CD4-positive, alpha-beta memory T cell (primary cell): ENCODE measurements at regions not wholly inside any gene's neighbourhood (a gene's known extent, or its start where the extent isn't known, plus 50 kb on each side); places are given as distances from the start of the nearest gene placed in this dataset.

Experiments
- CTCF ChIA-PET: fragments of 350-600 bp; sonication (Branson Sonifier 250); formaldehyde crosslinking; loops from one replicate; lab custom pipeline; 2021; ENCODE audit warnings: inconsistent platforms; ENCODE audit not compliant: partially characterized antibody; lab: Charles Lee
- POLR2A ChIA-PET: fragments of 350-600 bp; sonication (Branson Sonifier 250); formaldehyde crosslinking; loops from one replicate; lab custom pipeline; 2021; ENCODE audit not compliant: partially characterized antibody; lab: Charles Lee
- DNase-seq, 5 donors: peaks; one replicate each; pipeline versions ENCODE4 v3.0.0 to v3.0.0-alpha.2; 2020 to 2022; ENCODE audit warnings: mixed read lengths in 1 of 5
- H3K27ac ChIP-seq: one replicate; pipeline ENCODE4 v1.7.0; 2013; ENCODE audit warnings: low read depth, low read length
- H3K27me3 ChIP-seq: 2 replicates; pipeline ENCODE4 v1.7.0; 2013; ENCODE audit warnings: mild to moderate bottlenecking, low read length, moderate library complexity; ENCODE audit not compliant: insufficient read depth
- H3K36me3 ChIP-seq: 2 replicates; pipeline ENCODE4 v1.7.0; 2013; ENCODE audit warnings: mild to moderate bottlenecking, low read length, moderate library complexity; ENCODE audit not compliant: insufficient read depth
- H3K4me1 ChIP-seq: 2 replicates; pipeline ENCODE4 v1.7.0; 2013; ENCODE audit warnings: mild to moderate bottlenecking, low read length, moderate library complexity; ENCODE audit not compliant: insufficient read depth
- H3K4me3 ChIP-seq, 2 donors: one replicate each; pipeline ENCODE4 v1.7.0; 2013; ENCODE audit warnings: low read length in 2 of 2, mild to moderate bottlenecking in 1 of 2
- H3K9me3 ChIP-seq, 2 donors: one replicate each; pipeline ENCODE4 v1.7.0; 2013; ENCODE audit warnings: low read length in 2 of 2, control low read depth in 1 of 2; ENCODE audit not compliant: control insufficient read depth in 1 of 2
- H3K27ac Mint-ChIP-seq, 7 donors: one replicate each; pipeline ENCODE4 v1.8.0; 2020 to 2021; ENCODE audit warnings: mixed read lengths in 7 of 7, mild to moderate bottlenecking in 6 of 7, inconsistent platforms in 3 of 7, moderate library complexity in 3 of 7
- H3K27me3 Mint-ChIP-seq, 2 donors: one replicate each; pipeline ENCODE4 v1.8.0; 2020 to 2021; ENCODE audit warnings: mixed read lengths in 2 of 2
- H3K36me3 Mint-ChIP-seq, 2 donors: one replicate each; pipeline ENCODE4 v1.8.0; 2020 to 2021; ENCODE audit warnings: mixed read lengths in 2 of 2, inconsistent platforms in 1 of 2, mild to moderate bottlenecking in 1 of 2
- H3K4me1 Mint-ChIP-seq, 4 donors: one replicate each; pipeline ENCODE4 v1.8.0; 2020 to 2021; ENCODE audit warnings: mixed read lengths in 4 of 4, mild to moderate bottlenecking in 1 of 4
- H3K4me3 Mint-ChIP-seq, 8 donors: one replicate each; pipeline ENCODE4 v1.8.0; 2020 to 2021; ENCODE audit warnings: mixed read lengths in 8 of 8, mild to moderate bottlenecking in 7 of 8, moderate library complexity in 6 of 8, inconsistent platforms in 3 of 8
- H3K9me3 Mint-ChIP-seq, 8 donors: one replicate each; pipeline ENCODE4 v1.8.0; 2020 to 2021; ENCODE audit warnings: mixed read lengths in 8 of 8, mild to moderate bottlenecking in 5 of 8, inconsistent platforms in 3 of 8, moderate library complexity in 1 of 8
- intact Hi-C: fragments of 100-400 bp; cut with micrococcal nuclease; formaldehyde crosslinking; loops from one replicate; pipeline ENCODE4 v1.15.1; 2023

DNA sequence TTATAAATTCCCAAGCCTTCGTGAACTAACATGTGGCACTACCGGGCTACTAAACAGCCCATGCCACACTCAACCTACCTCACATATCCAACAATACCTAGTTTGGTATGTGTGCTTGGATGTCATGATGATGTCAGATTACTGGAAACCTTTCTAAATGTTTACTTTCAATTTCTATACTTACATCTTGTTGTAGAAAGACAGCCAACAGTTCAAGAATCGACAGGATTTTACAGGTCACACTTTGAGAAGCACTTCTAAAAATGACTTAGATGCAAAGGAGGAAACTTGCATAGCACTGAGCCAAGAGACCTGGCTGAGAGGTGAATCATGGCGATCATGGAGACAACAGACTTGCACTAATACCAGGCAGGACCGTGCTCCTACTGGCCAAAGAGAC is 209.9 kb downstream of the COL4A1 start:
- DNase-seq = no peak
- ChIA-PET CTCF (no interaction called here), POLR2A (no interaction called here)
- H3K27ac ChIP-seq = no peak overlapping the region
- Mint-ChIP-seq H3K4me3 (no peak overlapping the region), H3K27ac (no peak overlapping the region), H3K27me3 (no peaks in the 10 kb centered on the region), H3K9me3 (peaks cover 4 to 32% (median 13%) of the 10 kb centered on the region in 8 donors), H3K4me1 (no peaks in the 10 kb centered on the region), H3K36me3 (peaks cover 0 to 2% of the 10 kb centered on the region in 2 donors)
- intact Hi-C loops = no loop called here
- no peak overlapping the region for H3K4me3 ChIP-seq
- no peaks in the 10 kb centered on the region for H3K9me3 ChIP-seq
- H3K27me3 ChIP-seq = no peaks in the 10 kb centered on the region
- no peaks in the 10 kb centered on the region for H3K4me1 ChIP-seq
- H3K36me3 ChIP-seq = no peaks in the 10 kb centered on the region

DNA sequence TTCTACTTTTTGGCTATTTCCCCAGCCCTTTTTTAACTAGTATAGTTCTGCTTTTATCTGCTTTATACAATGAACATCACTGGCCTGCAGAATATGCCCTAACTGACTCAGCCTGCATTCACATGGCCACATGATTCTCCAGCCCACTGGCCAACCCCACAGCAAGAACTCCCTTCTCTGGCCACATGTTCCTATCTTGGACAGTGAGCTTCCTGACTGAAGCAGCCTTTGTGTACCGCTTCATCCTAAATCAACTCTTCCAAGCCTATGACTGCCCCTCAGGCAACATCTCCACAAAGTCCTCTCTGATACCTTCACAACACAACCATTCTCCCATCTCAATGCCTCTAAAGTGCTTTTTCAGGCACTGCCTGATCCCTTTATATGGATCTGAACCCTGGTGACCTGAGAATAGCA is 214.1 kb downstream of the COL4A1 start:
- Mint-ChIP-seq H3K4me3 (no peak overlapping the region), H3K27me3 (no peaks in the 10 kb centered on the region), H3K9me3 (peaks cover 0 to 8% (median under 1%) of the 10 kb centered on the region in 8 donors), H3K4me1 (no peaks in the 10 kb centered on the region), H3K36me3 (no peaks in the 10 kb centered on the region), H3K27ac (no peak overlapping the region)
- no peaks in the 10 kb centered on the region for H3K9me3 ChIP-seq
- no peak overlapping the region for H3K4me3 ChIP-seq
- intact Hi-C loops = no loop called here
- no peaks in the 10 kb centered on the region for H3K27me3 ChIP-seq
- CTCF ChIA-PET = no interaction called here
- H3K4me1 ChIP-seq = no peaks in the 10 kb centered on the region
- H3K36me3 ChIP-seq = no peaks in the 10 kb centered on the region
- POLR2A ChIA-PET = no interaction called here
- DNase-seq = no peak
- no peak overlapping the region for H3K27ac ChIP-seq

DNA sequence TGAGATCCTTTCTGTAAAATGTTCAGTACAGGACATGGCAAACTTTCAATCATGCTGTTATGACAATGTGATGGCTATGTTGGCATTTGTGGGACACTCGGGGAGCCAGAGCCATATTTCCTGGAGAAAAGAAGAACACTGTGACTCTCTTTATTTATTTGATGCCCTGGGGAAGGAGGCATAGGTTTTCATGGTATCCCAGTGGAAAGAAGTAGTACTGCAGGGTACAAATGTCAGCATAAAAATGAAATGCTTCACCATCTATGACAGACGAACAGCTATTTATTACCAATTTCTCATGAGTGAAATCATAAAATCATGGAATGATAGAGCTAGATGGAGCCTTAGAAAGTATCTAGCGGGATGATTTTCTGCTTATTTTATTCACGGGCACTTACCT is 217.1 kb downstream of the COL4A1 start:
- Histone ChIP-seq H3K36me3 (no peaks in the 10 kb centered on the region), H3K4me1 (no peaks in the 10 kb centered on the region), H3K27me3 (no peaks in the 10 kb centered on the region), H3K4me3 (no peak overlapping the region), H3K27ac (no peak overlapping the region), H3K9me3 (no peaks in the 10 kb centered on the region)
- Mint-ChIP-seq H3K36me3 (no peaks in the 10 kb centered on the region), H3K4me1 (no peaks in the 10 kb centered on the region), H3K9me3 (peaks cover 0 to 3% (median 0%) of the 10 kb centered on the region in 8 donors), H3K27me3 (no peaks in the 10 kb centered on the region), H3K27ac (no peak overlapping the region), H3K4me3 (no peak overlapping the region)
- intact Hi-C loops = no loop called here
- CTCF ChIA-PET = no interaction called here
- POLR2A ChIA-PET = no interaction called here
- DNase-seq = no peak

DNA sequence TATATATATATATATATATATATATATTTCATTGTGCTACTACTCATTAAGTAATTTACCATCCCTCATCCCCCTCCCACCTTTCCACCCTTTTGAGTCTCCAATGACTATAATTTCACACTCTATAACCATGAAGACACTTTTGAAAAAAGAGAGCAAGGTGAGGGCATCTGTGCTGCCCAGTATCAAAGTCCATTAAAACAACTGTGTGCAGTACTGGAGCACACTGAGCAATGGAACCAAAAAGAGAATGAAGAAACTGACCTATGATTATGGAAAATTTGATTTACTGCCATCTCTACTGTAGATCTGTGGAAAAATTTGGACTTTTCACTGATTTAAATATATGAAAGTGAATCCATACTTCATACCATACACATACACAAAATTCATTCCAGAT is 217.9 kb downstream of the COL4A1 start:
- no peaks in the 10 kb centered on the region for H3K36me3 Mint-ChIP-seq
- Histone ChIP-seq H3K9me3 (no peaks in the 10 kb centered on the region), H3K4me1 (no peaks in the 10 kb centered on the region), H3K4me3 (no peak overlapping the region), H3K27me3 (no peaks in the 10 kb centered on the region), H3K27ac (no peak overlapping the region), H3K36me3 (no peaks in the 10 kb centered on the region)
- no peak overlapping the region for H3K27ac Mint-ChIP-seq
- no peaks in the 10 kb centered on the region for H3K4me1 Mint-ChIP-seq
- intact Hi-C loops = no loop called here
- DNase-seq = no peak
- ChIA-PET CTCF (no interaction called here), POLR2A (no interaction called here)
- peaks cover 0 to 3% (median 0%) of the 10 kb centered on the region in 8 donors for H3K9me3 Mint-ChIP-seq
- no peaks in the 10 kb centered on the region for H3K27me3 Mint-ChIP-seq
- H3K4me3 Mint-ChIP-seq = no peak overlapping the region

DNA sequence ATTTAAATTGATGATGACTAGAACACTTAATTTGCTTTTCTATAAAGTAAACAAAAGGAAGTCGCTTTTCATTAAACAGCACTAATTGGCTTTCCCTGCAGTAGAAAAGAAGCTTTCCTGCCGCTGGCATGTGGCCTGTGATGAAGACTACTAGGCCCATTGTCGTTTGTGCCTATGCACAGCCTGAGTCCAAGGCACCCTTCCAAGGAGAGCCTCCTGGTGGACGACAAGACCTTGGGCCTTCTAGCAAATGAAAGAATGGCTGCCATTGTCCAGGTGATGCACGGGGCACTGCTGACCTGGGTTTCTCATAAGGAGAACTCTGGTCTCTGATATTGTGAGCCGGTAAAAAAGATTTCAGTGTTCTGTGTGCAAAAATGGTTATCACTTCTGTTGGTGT is 233.0 kb downstream of the COL4A1 start:
- Mint-ChIP-seq H3K9me3 (peaks cover 0 to 6% (median under 1%) of the 10 kb centered on the region in 8 donors), H3K27ac (no peak overlapping the region), H3K27me3 (peaks cover 4 to 7% of the 10 kb centered on the region in 2 donors), H3K36me3 (no peaks in the 10 kb centered on the region), H3K4me1 (no peaks in the 10 kb centered on the region), H3K4me3 (no peak overlapping the region)
- Histone ChIP-seq H3K27me3 (no peaks in the 10 kb centered on the region), H3K36me3 (no peaks in the 10 kb centered on the region), H3K9me3 (no peaks in the 10 kb centered on the region), H3K4me3 (no peak overlapping the region), H3K4me1 (no peaks in the 10 kb centered on the region), H3K27ac (no peak overlapping the region)
- no peak for DNase-seq
- CTCF ChIA-PET = no interaction called here
- intact Hi-C loops = no loop called here
- POLR2A ChIA-PET = no interaction called here

DNA sequence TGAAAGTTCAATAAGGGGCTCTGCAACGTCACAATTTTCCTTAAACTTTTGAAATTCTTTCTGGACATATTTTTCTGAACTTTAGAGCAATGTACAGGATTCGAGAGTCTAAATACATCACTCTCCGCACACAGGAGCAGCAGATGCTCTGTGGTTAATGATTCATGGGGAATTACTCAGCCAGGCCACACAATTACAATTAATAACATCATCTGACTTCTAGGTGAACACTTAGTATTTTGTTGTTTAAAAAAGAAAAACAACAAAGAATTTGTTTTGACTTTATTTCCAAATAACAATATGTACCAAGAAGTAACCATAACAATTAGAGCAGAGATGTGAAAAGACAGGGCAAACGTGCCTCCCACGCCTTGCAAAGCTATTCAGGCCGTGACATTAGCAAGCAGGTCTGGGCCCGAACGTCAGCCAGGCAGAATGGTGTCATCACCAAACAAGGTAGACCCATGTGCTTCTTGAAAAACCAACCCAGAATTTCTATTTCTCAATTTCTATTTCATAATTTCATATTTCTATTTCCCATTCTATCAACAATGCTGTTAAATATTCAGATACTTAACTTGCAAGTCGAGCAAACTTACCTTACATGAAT is 236.3 kb downstream of the COL4A1 start:
- Mint-ChIP-seq H3K36me3 (no peaks in the 10 kb centered on the region), H3K4me3 (no peak overlapping the region), H3K27me3 (peaks cover 2 to 6% of the 10 kb centered on the region in 2 donors), H3K4me1 (no peaks in the 10 kb centered on the region), H3K27ac (no peak overlapping the region), H3K9me3 (peaks cover 0 to 6% (median 0%) of the 10 kb centered on the region in 8 donors)
- intact Hi-C loops = no loop called here
- ChIA-PET CTCF (no interaction called here), POLR2A (no interaction called here)
- Histone ChIP-seq H3K27me3 (no peaks in the 10 kb centered on the region), H3K36me3 (no peaks in the 10 kb centered on the region), H3K4me3 (no peak overlapping the region), H3K4me1 (no peaks in the 10 kb centered on the region), H3K9me3 (no peaks in the 10 kb centered on the region), H3K27ac (no peak overlapping the region)
- no peak for DNase-seq

DNA sequence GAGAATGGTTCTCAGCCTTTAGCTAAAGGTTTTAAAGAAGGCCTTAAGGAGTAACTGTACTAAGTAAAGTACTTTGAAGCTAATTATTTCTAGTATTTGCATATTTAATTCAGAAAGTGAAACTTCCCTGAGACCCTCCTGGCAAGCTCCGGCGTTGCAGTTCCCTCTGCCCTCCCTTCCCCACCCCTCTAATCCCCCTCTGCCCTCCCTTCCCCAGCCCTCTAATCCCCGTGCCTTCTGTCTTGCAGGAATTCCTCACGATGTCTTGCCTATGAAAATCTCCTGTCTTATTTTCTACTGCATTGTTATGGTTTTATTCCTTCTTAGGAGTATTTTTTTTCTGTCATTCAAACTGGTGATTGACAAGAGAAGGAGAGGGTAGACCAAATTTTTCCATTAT is 236.9 kb downstream of the COL4A1 start:
- no peaks in the 10 kb centered on the region for H3K36me3 ChIP-seq
- ChIA-PET CTCF (no interaction called here), POLR2A (no interaction called here)
- no peak overlapping the region for H3K4me3 ChIP-seq
- no peak overlapping the region for H3K27ac ChIP-seq
- no peak overlapping the region for H3K4me3 Mint-ChIP-seq
- H3K36me3 Mint-ChIP-seq = no peaks in the 10 kb centered on the region
- intact Hi-C loops = no loop called here
- H3K27me3 Mint-ChIP-seq = peaks cover 2 to 4% of the 10 kb centered on the region in 2 donors
- no peaks in the 10 kb centered on the region for H3K9me3 ChIP-seq
- H3K27ac Mint-ChIP-seq = no peak overlapping the region
- H3K4me1 ChIP-seq = no peaks in the 10 kb centered on the region
- no peak for DNase-seq
- no peaks in the 10 kb centered on the region for H3K4me1 Mint-ChIP-seq
- H3K9me3 Mint-ChIP-seq = peaks cover 0 to 5% (median 0%) of the 10 kb centered on the region in 8 donors
- H3K27me3 ChIP-seq = no peaks in the 10 kb centered on the region

DNA sequence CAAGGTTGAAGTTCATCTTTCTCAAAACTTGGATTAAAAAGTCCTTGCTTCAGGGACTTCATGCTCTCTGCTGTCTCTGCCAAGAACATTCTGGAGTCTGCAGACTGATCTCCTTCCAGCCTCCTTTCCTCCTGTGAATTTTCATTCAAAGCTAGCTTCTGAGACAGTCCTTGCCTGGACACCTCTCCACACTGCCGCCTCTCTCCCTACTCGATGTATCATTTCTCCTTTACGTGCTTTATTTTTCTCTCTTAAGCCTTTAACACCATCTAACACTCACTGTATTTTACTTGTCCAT is 238.8 kb downstream of the COL4A1 start:
- POLR2A ChIA-PET = no interaction called here
- no peaks in the 10 kb centered on the region for H3K36me3 Mint-ChIP-seq
- no peaks in the 10 kb centered on the region for H3K4me1 Mint-ChIP-seq

More for the DNA sequence above, 238.8 kb downstream of the COL4A1 start:
- H3K27me3 ChIP-seq = no peaks in the 10 kb centered on the region
- DNase-seq = no peak
- no peaks in the 10 kb centered on the region for H3K4me1 ChIP-seq
- CTCF ChIA-PET = no interaction called here
- no peak overlapping the region for H3K4me3 ChIP-seq
- peaks cover 0 to 5% (median 0%) of the 10 kb centered on the region in 8 donors for H3K9me3 Mint-ChIP-seq
- peaks cover 1 to 2% of the 10 kb centered on the region in 2 donors for H3K27me3 Mint-ChIP-seq
- peak overlapping the region in 1 of 8 donors; percentile 4 for H3K4me3 Mint-ChIP-seq
- intact Hi-C loops = no loop called here
- H3K9me3 ChIP-seq = no peaks in the 10 kb centered on the region
- no peaks in the 10 kb centered on the region for H3K36me3 ChIP-seq
- no peak overlapping the region for H3K27ac Mint-ChIP-seq
- H3K27ac ChIP-seq = no peak overlapping the region
